ENCODE measurements at regions not wholly inside any gene's neighbourhood (a gene's known extent, or its start where the extent isn't known, plus 50 kb on each side); places are given as distances from the start of the nearest gene placed in this dataset.

GRCh38 chr2:82428251-82428650, 2030.8 kb downstream of the SUCLG1 start:
- TF ChIP-seq EZH2 (IDR thresholded peaks at IDR 0.05), result no peak
- TF ChIP-seq POLR2AphosphoS5 (IDR thresholded peaks at IDR 0.05; ENCODE audit: borderline replicate concordance, low read depth, low read length), result no peak

Data from SK-N-MC (cell line).